ENCODE measurements at regions not wholly inside any gene's neighbourhood (a gene's known extent, or its start where the extent isn't known, plus 50 kb on each side); places are given as distances from the start of the nearest gene placed in this dataset.

DNA sequence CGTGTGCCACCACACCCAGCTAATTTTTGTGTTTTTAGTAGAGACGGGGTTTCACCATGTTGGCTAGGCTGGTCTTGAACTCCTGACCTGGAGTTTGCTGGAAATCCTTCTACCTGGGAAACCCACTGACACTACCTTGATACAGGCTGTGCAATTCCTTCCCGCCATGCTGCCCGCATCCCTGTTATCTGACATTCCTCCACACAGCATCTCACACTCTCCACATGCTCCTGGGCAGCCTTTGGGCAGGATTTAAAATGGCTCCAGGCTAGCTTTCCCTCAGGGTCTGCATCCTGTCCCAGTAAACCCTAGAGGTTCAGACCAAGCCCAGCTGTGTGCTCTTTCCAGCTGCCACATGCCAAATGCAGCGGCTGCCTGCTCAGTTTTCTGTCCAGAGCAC is 319.5 kb upstream of the CXCR4 start:
- no peak for TF ChIP-seq EP300 (IDR thresholded peaks at IDR 0.05)
- TF ChIP-seq, protein P1, sequence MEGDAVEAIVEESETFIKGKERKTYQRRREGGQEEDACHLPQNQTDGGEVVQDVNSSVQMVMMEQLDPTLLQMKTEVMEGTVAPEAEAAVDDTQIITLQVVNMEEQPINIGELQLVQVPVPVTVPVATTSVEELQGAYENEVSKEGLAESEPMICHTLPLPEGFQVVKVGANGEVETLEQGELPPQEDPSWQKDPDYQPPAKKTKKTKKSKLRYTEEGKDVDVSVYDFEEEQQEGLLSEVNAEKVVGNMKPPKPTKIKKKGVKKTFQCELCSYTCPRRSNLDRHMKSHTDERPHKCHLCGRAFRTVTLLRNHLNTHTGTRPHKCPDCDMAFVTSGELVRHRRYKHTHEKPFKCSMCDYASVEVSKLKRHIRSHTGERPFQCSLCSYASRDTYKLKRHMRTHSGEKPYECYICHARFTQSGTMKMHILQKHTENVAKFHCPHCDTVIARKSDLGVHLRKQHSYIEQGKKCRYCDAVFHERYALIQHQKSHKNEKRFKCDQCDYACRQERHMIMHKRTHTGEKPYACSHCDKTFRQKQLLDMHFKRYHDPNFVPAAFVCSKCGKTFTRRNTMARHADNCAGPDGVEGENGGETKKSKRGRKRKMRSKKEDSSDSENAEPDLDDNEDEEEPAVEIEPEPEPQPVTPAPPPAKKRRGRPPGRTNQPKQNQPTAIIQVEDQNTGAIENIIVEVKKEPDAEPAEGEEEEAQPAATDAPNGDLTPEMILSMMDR (IDR thresholded peaks at IDR 0.05), result no peak
- TF ChIP-seq POLR2AphosphoS5 (IDR thresholded peaks at IDR 0.05), result no peak
- TF ChIP-seq POLR2A (IDR thresholded peaks at IDR 0.05), result no peak
- Histone ChIP-seq H3K4me1 (no peaks in the 10 kb centered on the region), H3K36me3 (no peaks in the 10 kb centered on the region), H3K27me3 (peaks cover 13% of the 10 kb centered on the region), H3K9me3 (no peaks in the 10 kb centered on the region), H3K4me3 (no peak overlapping the region), H3K27ac (no peak overlapping the region)
- no peak for ATAC-seq
- 90 to 100% methylated on average over 2 to 5 of the region's 5 CpGs for WGBS, 2 donors (ENCODE audit: low coverage in 1 of 2)

DNA sequence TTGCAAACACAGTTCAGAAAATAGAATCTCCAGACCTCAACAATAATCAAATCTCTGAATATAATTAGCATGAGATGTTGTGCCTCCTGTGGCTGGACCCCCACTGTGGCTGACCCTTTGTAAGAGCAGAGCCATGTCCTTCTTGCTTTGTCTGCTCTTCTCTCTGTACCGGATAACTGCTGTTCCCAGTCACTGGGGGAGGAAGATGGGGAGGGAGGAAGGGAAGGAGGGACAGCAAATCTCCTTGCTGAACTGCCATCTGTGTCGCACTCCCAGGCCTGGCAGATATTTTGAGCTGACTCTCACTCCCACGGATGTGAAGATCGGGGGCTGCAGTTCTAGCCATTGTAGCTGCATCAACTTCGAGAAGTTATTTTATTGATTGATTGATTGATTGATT is 319.0 kb upstream of the CXCR4 start:
- Histone ChIP-seq H3K27me3 (peaks cover 13% of the 10 kb centered on the region), H3K4me1 (no peaks in the 10 kb centered on the region), H3K36me3 (no peaks in the 10 kb centered on the region), H3K9me3 (no peaks in the 10 kb centered on the region), H3K27ac (no peak overlapping the region), H3K4me3 (no peak overlapping the region)
- ATAC-seq, result no peak
- TF ChIP-seq POLR2A (IDR thresholded peaks at IDR 0.05) (no peak), EP300 (IDR thresholded peaks at IDR 0.05) (no peak), POLR2AphosphoS5 (IDR thresholded peaks at IDR 0.05) (no peak)
- TF ChIP-seq, protein P1 (IDR thresholded peaks at IDR 0.05), result no peak
- 83% methylated on average over 1 of the region's 5 CpGs; no CpG with 5 or more reads in 1 of the 2 donors for WGBS, 2 donors (ENCODE audit: low coverage in 1 of 2)

DNA sequence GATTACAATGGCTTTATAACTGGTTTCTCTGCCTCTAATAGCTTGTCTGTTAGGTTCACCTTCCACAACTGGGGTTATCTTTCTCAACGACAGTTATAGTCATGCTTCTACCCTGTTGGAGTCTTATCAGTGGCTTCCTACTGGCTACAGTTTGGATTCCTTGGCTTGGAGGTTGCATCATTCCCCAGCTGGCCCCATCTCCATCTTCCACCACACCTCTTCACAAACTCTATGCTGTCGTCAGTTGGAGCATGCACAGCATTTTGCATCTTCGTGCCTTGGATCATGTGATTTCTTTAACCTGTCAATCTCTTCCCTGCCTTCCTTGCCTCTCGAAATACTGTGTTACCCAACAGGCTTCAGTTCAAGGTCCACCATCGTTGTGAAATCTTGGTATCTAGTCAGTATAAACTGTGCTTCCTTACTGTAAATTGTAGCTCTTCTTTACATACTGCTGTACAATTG is 316.3 kb upstream of the CXCR4 start:
- H3K4me1 ChIP-seq, result no peaks in the 10 kb centered on the region
- H3K4me3 ChIP-seq, result no peak overlapping the region
- no peak for ATAC-seq
- peaks cover 12% of the 10 kb centered on the region for H3K27me3 ChIP-seq
- WGBS, 2 donors (ENCODE audit: low coverage in 1 of 2), result 65 to 66% methylated on average over 5 of the region's 5 CpGs
- H3K36me3 ChIP-seq, result no peaks in the 10 kb centered on the region
- no peak for TF ChIP-seq EP300 (IDR thresholded peaks at IDR 0.05)
- peaks cover 0 to 5% (median 0%) of the 10 kb centered on the region in 3 donors for H3K9me3 ChIP-seq
- H3K27ac ChIP-seq, result no peak overlapping the region

- no peak overlapping the region for H3K4me3 ChIP-seq
- H3K4me1 ChIP-seq, result no peaks in the 10 kb centered on the region
- no peak for ATAC-seq
- H3K9me3 ChIP-seq, result peaks cover 0 to 5% (median 0%) of the 10 kb centered on the region in 3 donors
- no peak for TF ChIP-seq POLR2AphosphoS5 (IDR thresholded peaks at IDR 0.05)
- TF ChIP-seq EP300 (IDR thresholded peaks at IDR 0.05), result no peak
- TF ChIP-seq, protein P1 (IDR thresholded peaks at IDR 0.05), result no peak
- no peak for TF ChIP-seq POLR2A (IDR thresholded peaks at IDR 0.05)
- H3K36me3 ChIP-seq, result no peaks in the 10 kb centered on the region
- no peak overlapping the region for H3K27ac ChIP-seq
- H3K27me3 ChIP-seq, result peaks cover 8% of the 10 kb centered on the region
- WGBS, 2 donors (ENCODE audit: low coverage in 1 of 2), result 85 to 90% methylated on average over 2 to 3 of the region's 3 CpGs
Measured at GRCh38 chr2:136433261-136433660, 315.3 kb upstream of the CXCR4 start.

DNA sequence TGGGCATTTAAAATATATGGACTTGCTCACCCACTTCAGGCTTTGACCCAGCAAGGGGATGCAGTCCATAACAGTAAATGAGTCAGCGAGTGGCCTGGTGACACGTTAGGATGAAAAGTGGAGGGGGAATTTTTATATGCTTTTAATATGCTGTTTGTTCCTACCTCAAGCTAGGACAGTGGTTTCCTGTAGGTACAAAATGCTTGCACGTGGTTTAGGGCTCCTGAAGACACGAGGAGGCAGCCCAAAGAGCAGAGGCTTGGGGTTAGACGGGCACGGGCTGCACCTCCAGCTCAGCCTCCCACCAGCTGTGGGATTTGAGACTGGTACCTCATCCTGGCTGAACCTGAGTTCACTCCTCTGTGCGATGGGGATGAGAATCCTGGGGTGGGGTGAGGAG is 306.2 kb upstream of the CXCR4 start:
- H3K4me3 ChIP-seq, result no peak overlapping the region
- no peak for ATAC-seq

More for the DNA sequence above, 306.2 kb upstream of the CXCR4 start:
- H3K9me3 ChIP-seq, result no peaks in the 10 kb centered on the region
- H3K36me3 ChIP-seq, result no peaks in the 10 kb centered on the region
- peaks cover 33% of the 10 kb centered on the region for H3K27me3 ChIP-seq
- no peak overlapping the region for H3K27ac ChIP-seq
- peaks cover 0 to 10% (median 0%) of the 10 kb centered on the region in 3 donors for H3K4me1 ChIP-seq
- WGBS, 2 donors (ENCODE audit: low coverage in 1 of 2), result 66 to 68% methylated on average over 6 to 7 of the region's 7 CpGs
- TF ChIP-seq EP300 (IDR thresholded peaks at IDR 0.05) (no peak), POLR2A (IDR thresholded peaks at IDR 0.05) (no peak), POLR2AphosphoS5 (IDR thresholded peaks at IDR 0.05) (no peak)
- TF ChIP-seq, protein P1 (IDR thresholded peaks at IDR 0.05), result no peak

All from gastroesophageal sphincter (tissue), 4 donors.